ENCODE measurements at regions not wholly inside any gene's neighbourhood (a gene's known extent, or its start where the extent isn't known, plus 50 kb on each side); places are given as distances from the start of the nearest gene placed in this dataset.

- H3K36me3 ChIP-seq (ENCODE audit: control insufficient read depth, insufficient read depth, low read length), result no peaks in the 10 kb centered on the region
- no peaks in the 10 kb centered on the region for H3K9me3 ChIP-seq (ENCODE audit: control insufficient read depth, insufficient read depth, low read depth, low read length)
- TF ChIP-seq TCF7L2 (IDR thresholded peaks at IDR 0.05; ENCODE audit: low read depth, low read length) (no peak), CTCF (IDR thresholded peaks at IDR 0.05) (no peak), POLR2AphosphoS5 (IDR thresholded peaks at IDR 0.05; ENCODE audit: low read depth, low read length) (no peak), REST (IDR thresholded peaks at IDR 0.05; ENCODE audit: insufficient read depth in 1 of 2, low read depth in 2 of 2, low read length in 1 of 2) (no peak), SIN3A (IDR thresholded peaks at IDR 0.05; ENCODE audit: borderline replicate concordance, insufficient read depth, low read depth, low read length) (no peak)
- no peak for ATAC-seq
- no peak overlapping the region for H3K4me3 ChIP-seq (ENCODE audit: low read depth in 2 of 2, low read length in 2 of 2)
- CTCF ChIA-PET, result no interaction called here
- intact Hi-C loops (cut with micrococcal nuclease; ENCODE audit: unreplicated experiment) (no loop called here), in situ Hi-C loops (cut with HindIII; ENCODE audit: low pct_unique_long_range_greater_than_20kb, low sequenced_read_pairs) (no loop called here)
- no TSS peak for BruUV-seq (replicated peaks)
- no peaks in the 10 kb centered on the region for H3K4me1 ChIP-seq (ENCODE audit: control insufficient read depth, insufficient read depth, low read length)
- no peaks in the 10 kb centered on the region for H3K27me3 ChIP-seq (ENCODE audit: control insufficient read depth, insufficient read depth, low read length)
- POLR2A ChIA-PET, result no interaction called here
- H3K27ac ChIP-seq (ENCODE audit: low read length), result no peak overlapping the region
- no peak for DNase-seq (ENCODE audit: low read depth, low spot score)
Observed at GRCh38 chr13:74977498-74977897, 504.5 kb downstream of the TBC1D4 start.

GRCh38 chr13:74975111-74975510 is 506.9 kb downstream of the TBC1D4 start:
- POLR2A ChIA-PET, result no interaction called here
- CTCF ChIA-PET, result no interaction called here
- intact Hi-C loops (cut with micrococcal nuclease; ENCODE audit: unreplicated experiment), result no loop called here

More at GRCh38 chr13:74975111-74975510, 506.9 kb downstream of the TBC1D4 start:
- no peak overlapping the region for H3K4me3 ChIP-seq (ENCODE audit: low read depth in 2 of 2, low read length in 2 of 2)
- no peak overlapping the region for H3K27ac ChIP-seq (ENCODE audit: low read length)
- in situ Hi-C loops (cut with HindIII; ENCODE audit: low pct_unique_long_range_greater_than_20kb, low sequenced_read_pairs), result no loop called here
- H3K36me3 ChIP-seq (ENCODE audit: control insufficient read depth, insufficient read depth, low read length), result no peaks in the 10 kb centered on the region
- no TSS peak for BruUV-seq (replicated peaks)
- no peaks in the 10 kb centered on the region for H3K4me1 ChIP-seq (ENCODE audit: control insufficient read depth, insufficient read depth, low read length)
- no peak for DNase-seq (ENCODE audit: low read depth, low spot score)
- no peaks in the 10 kb centered on the region for H3K27me3 ChIP-seq (ENCODE audit: control insufficient read depth, insufficient read depth, low read length)
- no peaks in the 10 kb centered on the region for H3K9me3 ChIP-seq (ENCODE audit: control insufficient read depth, insufficient read depth, low read depth, low read length)
- TF ChIP-seq REST (IDR thresholded peaks at IDR 0.05; ENCODE audit: insufficient read depth in 1 of 2, low read depth in 2 of 2, low read length in 1 of 2) (no peak), CTCF (IDR thresholded peaks at IDR 0.05) (no peak), POLR2AphosphoS5 (IDR thresholded peaks at IDR 0.05; ENCODE audit: low read depth, low read length) (no peak), SIN3A (IDR thresholded peaks at IDR 0.05; ENCODE audit: borderline replicate concordance, insufficient read depth, low read depth, low read length) (no peak), TCF7L2 (IDR thresholded peaks at IDR 0.05; ENCODE audit: low read depth, low read length) (no peak)
- no peak for ATAC-seq

Data from Panc1 (cell line).